HG02973 (cell line): ENCODE measurements at regions not wholly inside any gene's neighbourhood (a gene's known extent, or its start where the extent isn't known, plus 50 kb on each side); places are given as distances from the start of the nearest gene placed in this dataset.
"Not testable (repeated sequence)": the region's sequence is repeated elsewhere in the genome, so short reads cannot be mapped to it uniquely, and the experiment has no call there.

ENCODE experiments used
- ATAC-seq: cut with Tn5 transposase; IDR thresholded peaks from one replicate; pipeline ENCODE4 v1.9.1; 2021; ENCODE audit warnings: moderate library complexity; ENCODE audit not compliant: unreplicated experiment

- ATAC-seq = no peak
Measured at GRCh38 chr13:61358599-61358998, 57.0 kb downstream of the PCDH20 start.

GRCh38 chr13:61350341-61350740 is 65.3 kb downstream of the PCDH20 start:
- ATAC-seq = no peak

DNA sequence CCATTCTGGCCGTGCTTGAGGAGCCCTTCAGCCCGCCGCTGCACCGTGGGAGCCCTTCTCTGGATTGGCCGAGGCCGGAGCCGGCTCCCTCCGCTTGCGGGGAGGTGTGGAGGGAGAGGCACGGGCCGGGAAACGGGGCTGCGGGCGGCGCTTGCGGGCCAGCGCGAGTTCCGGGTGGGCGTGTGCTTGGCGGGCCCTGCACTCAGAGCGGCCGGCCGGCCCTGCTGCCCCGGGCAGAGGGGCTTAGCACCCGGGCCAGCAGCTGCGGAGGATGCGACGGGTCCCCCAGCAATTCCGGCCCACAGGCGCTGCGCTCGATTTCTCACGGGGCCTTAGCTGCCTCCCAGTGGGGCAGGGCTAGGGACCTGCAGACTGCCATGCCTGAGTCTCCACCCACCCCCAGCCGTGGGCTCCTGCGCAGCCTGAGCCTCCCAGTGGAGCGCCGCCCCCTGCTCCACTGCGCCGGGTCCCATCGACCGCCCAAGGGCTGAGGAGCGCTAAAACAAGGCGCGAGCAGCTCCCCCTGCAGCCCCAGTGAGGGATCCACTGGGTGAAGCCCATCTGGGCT is 76.5 kb downstream of the PCDH20 start:
- ATAC-seq = no peak

- no peak for ATAC-seq
Measured at GRCh38 chr13:61316647-61317046, 99.0 kb downstream of the PCDH20 start.

DNA sequence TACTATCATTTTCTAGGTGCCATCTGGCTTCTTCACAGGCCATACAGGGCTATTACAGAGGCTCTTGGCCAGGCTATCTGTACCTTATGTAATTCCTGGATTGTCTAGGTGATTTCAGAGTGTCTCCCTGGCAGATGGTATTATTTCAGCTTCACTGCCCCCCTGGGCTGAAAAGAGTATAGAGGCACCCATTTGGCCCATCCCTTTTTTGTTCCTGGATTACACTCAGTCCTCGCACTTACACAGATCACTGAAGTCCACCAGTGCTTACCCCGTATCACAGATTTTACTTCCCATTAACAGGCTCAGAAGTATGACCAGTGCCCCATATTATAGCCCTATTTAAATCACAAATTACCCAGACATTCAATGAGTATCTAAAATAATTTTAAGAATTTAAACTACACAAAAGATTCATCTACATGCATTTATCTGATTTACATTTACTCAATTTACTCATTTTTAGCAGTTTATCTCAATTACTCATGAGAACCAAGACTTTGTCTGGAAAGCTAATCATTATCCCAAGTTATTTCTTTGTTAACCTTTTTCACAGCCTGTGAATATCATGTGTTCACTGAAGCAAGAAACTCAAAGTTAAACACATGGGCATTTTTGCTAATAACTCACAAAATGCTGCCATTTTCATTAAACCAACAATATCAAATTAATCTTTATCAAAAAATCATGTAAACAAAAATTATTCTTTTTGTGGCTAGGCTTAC is 121.0 kb downstream of the PCDH20 start:
- ATAC-seq = no peak

GRCh38 chr13:61286148-61286745 is 129.4 kb downstream of the PCDH20 start:
- no peak for ATAC-seq

GRCh38 chr13:61277586-61278276 is 137.9 kb downstream of the PCDH20 start:
- no peak for ATAC-seq

DNA sequence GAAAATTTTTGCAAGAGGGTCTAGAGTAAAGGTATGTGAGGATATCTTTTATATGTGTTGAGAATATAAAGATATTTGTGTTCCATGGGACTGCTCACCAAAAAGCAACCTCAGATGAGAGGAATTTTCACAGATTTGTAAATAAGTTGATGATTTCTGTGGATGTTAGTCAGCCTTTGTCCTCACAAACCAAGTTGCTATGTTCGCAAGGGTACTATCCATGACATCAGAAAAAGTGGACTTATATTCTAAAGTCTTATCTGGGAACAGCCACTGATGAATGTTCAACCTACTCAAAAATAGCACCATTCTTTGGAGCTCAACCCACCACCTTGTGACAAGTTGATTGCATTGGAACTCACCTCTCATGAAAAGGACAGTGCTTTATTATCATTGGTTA is 138.6 kb downstream of the PCDH20 start:
- no peak for ATAC-seq

DNA sequence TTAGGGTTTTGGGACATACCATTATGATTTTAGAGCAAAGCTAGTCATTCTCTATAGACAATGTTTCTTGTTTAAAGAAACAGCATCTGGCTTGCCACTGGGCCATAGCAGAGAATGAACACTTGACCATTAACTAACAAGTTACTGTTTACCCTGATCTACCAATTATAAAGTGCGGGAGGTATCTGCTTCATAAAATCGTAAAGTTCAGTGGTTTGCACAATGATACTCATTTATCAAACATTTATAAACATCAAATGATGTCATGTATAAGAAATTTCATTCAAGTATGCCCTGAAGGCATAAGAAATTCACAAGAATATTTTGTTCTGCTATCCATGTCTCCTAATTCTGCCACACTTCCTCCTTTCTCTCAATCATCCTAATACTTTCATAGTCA is 139.2 kb downstream of the PCDH20 start:
- no peak for ATAC-seq

- ATAC-seq = no peak
Measured at GRCh38 chr13:61275736-61276135, 139.9 kb downstream of the PCDH20 start.

GRCh38 chr13:61275251-61275650 is 140.4 kb downstream of the PCDH20 start:
- ATAC-seq = no peak

GRCh38 chr13:61266896-61267295 is 148.8 kb downstream of the PCDH20 start:
- ATAC-seq = not testable (repeated sequence)

DNA sequence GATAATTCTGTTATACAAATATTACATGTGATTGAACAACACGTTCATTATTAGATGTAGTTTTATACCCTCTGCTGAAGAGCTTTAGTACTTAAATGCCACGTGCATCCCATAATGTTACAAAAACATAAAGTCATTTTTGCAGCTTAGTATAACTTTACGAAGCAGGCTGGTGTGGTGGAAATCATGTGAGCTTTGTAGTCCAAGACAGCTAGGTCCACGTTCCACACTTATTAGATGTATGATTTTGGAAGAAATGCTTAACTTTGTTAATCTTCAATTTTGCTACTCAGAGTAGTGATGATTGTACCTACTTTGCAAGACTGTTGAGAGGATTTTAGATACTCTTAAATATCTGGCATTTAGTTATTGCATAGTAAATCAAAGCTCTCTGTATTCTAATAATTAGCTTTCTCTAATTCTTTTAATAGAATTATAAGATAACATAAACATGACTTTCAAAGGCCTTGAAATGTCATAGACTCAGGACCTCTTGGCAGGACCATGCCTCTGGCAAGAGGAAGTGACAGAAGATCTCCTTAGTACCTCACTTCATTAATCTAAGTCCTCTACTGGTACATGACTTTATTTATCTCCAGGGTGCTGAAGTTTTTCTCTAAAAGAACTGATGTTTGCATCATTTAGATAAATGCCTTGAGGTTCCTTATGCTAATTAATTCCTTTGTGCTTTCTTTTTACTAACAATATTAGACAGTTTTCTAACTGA is 153.7 kb downstream of the PCDH20 start:
- no peak for ATAC-seq

DNA sequence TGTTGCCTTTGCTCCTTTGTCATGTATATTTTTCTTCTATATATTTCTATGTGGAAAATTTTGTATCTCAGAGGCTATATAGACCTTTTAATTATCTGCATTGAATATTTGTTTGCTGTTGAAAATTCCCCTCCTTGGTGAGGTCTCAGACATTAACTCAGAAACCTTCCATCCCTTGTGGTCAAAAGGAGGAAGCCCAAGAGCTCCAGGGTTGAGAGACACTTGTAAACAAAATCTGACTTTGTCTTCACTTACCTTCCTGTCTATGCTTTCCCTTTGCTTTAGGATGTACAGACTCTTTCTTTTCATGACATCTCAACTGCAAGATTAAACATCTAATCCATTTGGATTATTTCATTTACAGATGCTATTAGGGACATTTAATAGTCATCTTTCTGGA is 157.5 kb downstream of the PCDH20 start:
- ATAC-seq = no peak

- no peak for ATAC-seq
Measured at GRCh38 chr13:61255040-61255796, 160.4 kb downstream of the PCDH20 start.

DNA sequence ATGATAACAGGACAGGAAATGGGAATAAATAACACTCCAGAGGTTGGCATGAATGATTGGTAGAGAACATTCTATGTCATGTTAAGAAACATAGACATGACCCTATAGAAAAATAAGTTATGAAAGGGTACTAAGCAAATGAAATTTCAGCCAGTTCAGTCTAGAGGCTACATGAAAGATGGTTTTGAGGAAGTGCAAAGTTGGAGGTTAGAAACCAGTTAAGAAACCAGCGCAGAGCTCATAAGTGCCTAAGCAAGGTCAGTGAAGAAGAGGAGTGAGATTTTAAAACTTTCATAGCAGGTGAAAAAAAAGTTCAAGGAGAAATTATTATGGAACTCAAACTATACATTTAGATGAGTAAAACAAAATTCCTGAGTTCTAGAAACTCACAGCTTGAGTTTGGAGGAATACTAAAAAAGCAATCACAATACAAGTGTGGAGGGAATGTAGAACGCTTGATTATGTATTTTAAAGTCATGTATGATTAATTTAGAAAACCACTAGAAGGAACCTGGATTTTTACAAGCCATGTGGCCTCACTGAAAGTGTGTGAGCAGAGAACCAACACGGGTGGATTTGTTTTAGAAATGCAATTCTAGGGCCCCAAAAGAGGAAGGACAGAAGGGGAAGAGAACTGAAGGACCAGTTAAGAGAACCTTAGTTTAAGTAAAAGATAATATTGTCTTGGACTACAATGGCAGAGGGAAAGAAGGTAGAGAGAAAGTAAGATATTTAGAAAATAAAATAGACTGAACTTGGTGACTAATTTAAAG is 162.4 kb downstream of the PCDH20 start:
- no peak for ATAC-seq

- no peak for ATAC-seq
Measured at GRCh38 chr13:61252213-61252612, 163.4 kb downstream of the PCDH20 start.

- peak; percentile 90 for ATAC-seq
Measured at GRCh38 chr13:61247149-61247936, 168.3 kb downstream of the PCDH20 start.

GRCh38 chr13:61246351-61246750 is 169.3 kb downstream of the PCDH20 start:
- no peak for ATAC-seq
